Kidney capillary endothelial cell (primary cell): ENCODE measurements at regions not wholly inside any gene's neighbourhood (a gene's known extent, or its start where the extent isn't known, plus 50 kb on each side); places are given as distances from the start of the nearest gene placed in this dataset.

Experiments used
- DNase-seq: peaks from one replicate; pipeline ENCODE4 v3.0.0-alpha.2; 2018; ENCODE audit warnings: low spot score

- no peak for DNase-seq
Measured at GRCh38 chr12:78792052-78792698, 72.4 kb upstream of the SYT1 start.

GRCh38 chr12:78793491-78793890 is 71.1 kb upstream of the SYT1 start:
- DNase-seq, result no peak

- DNase-seq, result no peak
Measured at GRCh38 chr12:78793982-78794381, 70.6 kb upstream of the SYT1 start.

DNA sequence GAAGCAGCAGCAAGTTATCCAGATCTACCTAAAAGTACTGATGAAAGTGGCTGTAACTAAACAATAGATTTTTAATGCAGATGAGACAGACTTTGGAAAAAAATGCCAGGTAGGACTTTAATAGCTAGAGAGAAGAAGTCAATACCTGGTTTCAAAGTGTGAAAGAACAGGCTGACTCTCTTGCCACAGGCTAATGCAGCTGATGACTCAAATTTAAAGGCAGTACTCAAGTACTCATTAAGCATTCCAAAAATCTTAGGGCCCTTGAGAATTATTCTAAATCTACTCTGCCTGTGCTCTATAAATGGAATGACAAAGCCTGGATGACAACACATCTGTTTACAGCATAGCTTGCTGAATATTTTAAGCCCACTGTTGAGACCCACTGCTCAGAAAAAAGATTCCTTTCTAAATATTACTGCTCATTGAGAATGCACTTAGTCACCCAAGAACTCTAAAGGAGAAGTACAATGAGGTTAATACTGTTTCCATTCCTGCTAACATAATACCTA is 68.6 kb upstream of the SYT1 start:
- no peak for DNase-seq

GRCh38 chr12:78797196-78797931 is 67.2 kb upstream of the SYT1 start:
- DNase-seq, result no peak

GRCh38 chr12:78799649-78800048 is 64.9 kb upstream of the SYT1 start:
- no peak for DNase-seq

DNA sequence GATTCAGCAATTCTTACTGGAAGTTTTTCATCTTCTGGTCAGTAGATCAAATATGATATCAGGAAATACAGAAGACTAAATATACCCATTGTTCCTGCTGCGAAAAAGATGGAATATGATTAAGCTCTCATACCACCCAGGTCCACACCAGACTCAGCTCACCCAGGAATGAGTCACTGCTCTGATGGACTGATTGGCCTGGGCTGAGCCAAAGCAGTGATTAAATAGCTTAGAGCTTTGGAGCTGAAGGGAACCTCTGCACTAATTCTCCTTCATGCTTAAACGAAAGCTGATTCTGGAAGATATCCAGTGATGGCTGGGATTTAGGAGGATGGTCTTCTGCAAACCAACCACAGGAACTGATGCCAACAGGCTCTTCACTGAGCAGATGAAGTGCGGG is 62.0 kb upstream of the SYT1 start:
- DNase-seq, result no peak

- no peak for DNase-seq
Measured at GRCh38 chr12:78804262-78804661, 60.3 kb upstream of the SYT1 start.
